ENCODE measurements at regions not wholly inside any gene's neighbourhood (a gene's known extent, or its start where the extent isn't known, plus 50 kb on each side); places are given as distances from the start of the nearest gene placed in this dataset.

DNA sequence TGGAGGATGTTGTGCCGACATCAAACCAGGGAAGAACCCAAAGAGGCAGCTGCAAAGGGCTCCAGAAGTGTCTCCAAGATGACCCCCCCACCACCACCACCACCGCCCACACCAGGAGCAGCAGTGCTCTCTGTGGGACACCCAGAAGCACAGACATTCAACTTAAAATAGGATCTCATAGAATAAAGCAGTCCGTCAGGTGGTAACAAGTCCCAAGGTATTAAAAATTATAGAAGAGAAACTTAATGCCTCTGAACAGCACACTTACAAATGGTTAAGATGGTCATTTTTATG is 155.5 kb upstream of the ID2 start:
- TF ChIP-seq, protein P1, sequence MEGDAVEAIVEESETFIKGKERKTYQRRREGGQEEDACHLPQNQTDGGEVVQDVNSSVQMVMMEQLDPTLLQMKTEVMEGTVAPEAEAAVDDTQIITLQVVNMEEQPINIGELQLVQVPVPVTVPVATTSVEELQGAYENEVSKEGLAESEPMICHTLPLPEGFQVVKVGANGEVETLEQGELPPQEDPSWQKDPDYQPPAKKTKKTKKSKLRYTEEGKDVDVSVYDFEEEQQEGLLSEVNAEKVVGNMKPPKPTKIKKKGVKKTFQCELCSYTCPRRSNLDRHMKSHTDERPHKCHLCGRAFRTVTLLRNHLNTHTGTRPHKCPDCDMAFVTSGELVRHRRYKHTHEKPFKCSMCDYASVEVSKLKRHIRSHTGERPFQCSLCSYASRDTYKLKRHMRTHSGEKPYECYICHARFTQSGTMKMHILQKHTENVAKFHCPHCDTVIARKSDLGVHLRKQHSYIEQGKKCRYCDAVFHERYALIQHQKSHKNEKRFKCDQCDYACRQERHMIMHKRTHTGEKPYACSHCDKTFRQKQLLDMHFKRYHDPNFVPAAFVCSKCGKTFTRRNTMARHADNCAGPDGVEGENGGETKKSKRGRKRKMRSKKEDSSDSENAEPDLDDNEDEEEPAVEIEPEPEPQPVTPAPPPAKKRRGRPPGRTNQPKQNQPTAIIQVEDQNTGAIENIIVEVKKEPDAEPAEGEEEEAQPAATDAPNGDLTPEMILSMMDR (tag by site-specific recombination; IDR thresholded peaks at IDR 0.05), result no peak
- TF ChIP-seq ZNF76 (tag by site-specific recombination; IDR thresholded peaks at IDR 0.05; ENCODE audit: borderline replicate concordance, low read depth) (no peak), ZNF114 (tag by site-specific recombination; IDR thresholded peaks at IDR 0.05) (no peak), ZNF837 (tag by site-specific recombination; IDR thresholded peaks at IDR 0.05) (no peak), ZNF747 (tag by site-specific recombination; IDR thresholded peaks at IDR 0.05) (no peak)
- TF ChIP-seq, protein P2, sequence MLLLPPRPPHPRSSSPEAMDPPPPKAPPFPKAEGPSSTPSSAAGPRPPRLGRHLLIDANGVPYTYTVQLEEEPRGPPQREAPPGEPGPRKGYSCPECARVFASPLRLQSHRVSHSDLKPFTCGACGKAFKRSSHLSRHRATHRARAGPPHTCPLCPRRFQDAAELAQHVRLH (tag by site-specific recombination; IDR thresholded peaks at IDR 0.05), result no peak
